Left colon (tissue), 2 donors: ENCODE measurements at regions not wholly inside any gene's neighbourhood (a gene's known extent, or its start where the extent isn't known, plus 50 kb on each side); places are given as distances from the start of the nearest gene placed in this dataset.

ENCODE experiments used
- ATAC-seq: fragments of 200-7000 bp; cut with Tn5 transposase; one replicate; pipeline ENCODE4 v1.9.1; 2020; ENCODE audit warnings: mild to moderate bottlenecking, moderate library complexity
- DNase-seq, 2 donors: peaks; one replicate each; pipeline ENCODE4 v3.0.0-alpha.2; 2020
- intact Hi-C, 2 donors: fragments of 100-400 bp; cut with DNase I in 1 of 2; cut with micrococcal nuclease in 1 of 2; formaldehyde crosslinking; loops; one replicate each; pipeline versions ENCODE4 v1.11.2 to v1.14.0; 2022; cut with DNase I, micrococcal nuclease
- donor health status: DM: no; HTN: no; CAD: no.
- donor health status: DM: yes; HTN: yes; CAD: no.

DNA sequence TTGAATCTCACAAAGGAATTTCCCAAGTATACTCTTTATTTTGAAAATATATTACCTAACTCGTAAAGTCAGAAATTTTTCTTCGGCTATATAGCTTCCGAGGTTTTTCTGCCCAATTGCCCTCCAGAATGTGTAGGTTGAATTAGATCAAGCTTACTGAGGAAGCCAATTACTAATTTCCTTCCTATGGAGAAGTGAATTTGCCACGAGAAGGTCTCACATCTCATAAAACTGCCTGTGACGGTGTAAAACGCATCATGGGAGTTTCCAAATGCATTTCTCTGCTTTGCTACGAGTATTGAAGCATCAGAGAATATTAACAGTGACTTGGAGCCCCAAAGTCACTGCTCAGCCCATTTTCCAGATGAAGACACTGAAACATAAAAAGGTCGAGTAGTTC, 262.3 kb downstream of the PTBP2 start:
- intact Hi-C loops, result no loop called here
- ATAC-seq (no peak), DNase-seq (no peak)

GRCh38 chr1:96987186-96987703, 265.7 kb downstream of the PTBP2 start:
- no peak for DNase-seq
- ATAC-seq, result no peak
- intact Hi-C loops, result no loop called here

GRCh38 chr1:96989302-96989701, 267.7 kb downstream of the PTBP2 start:
- intact Hi-C loops, result no loop called here
- no peak for ATAC-seq

DNA sequence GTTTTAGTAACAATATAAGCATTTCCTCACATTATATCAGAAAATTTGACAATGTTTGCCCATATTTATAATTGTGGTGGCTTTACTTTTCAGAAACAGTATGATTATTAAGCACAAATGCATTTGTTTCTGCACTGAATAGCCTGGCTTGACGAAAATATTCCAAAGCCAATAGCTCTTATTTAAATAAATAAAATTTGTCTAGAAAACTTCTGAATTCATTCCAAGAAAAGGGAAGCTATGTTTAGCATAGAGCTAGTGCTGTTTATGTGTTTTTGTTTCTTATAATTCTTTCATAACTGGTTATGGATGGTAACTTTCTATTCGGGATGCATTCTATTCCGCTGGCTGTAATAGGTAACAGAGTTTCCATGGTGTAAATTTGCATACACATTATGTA, 268.6 kb downstream of the PTBP2 start:
- ATAC-seq (no peak), DNase-seq (no peak)
- intact Hi-C loops, result no loop called here

More at GRCh38 chr1:96989302-96989701, 267.7 kb downstream of the PTBP2 start:
- no peak for DNase-seq

- ATAC-seq, result no peak
- no peak for DNase-seq
- intact Hi-C loops, result no loop called here
Measured at GRCh38 chr1:96991261-96991660, 269.7 kb downstream of the PTBP2 start.

GRCh38 chr1:96992871-96993270, 271.3 kb downstream of the PTBP2 start:
- no peak for ATAC-seq
- intact Hi-C loops, result no loop called here

DNA sequence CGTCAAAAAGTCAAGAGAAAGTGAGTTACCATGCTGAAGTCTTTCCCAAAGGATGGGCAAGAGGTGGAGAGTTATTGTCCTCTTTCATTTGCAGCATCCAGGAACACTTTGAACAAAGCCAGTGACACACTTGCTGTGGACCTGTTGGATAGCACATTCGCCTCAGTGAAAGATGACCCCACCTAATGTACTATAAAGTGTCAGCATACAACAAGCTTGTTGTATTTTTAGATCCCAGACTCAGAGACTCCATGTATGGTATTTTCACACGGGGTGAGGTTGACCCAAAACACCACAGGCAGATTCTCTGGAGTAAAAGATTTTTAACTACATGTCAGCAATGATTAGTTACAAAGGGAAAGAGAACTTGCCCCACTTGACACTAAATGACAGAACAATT, 273.8 kb downstream of the PTBP2 start:
- no peak for ATAC-seq
- intact Hi-C loops, result no loop called here

More at GRCh38 chr1:96992871-96993270, 271.3 kb downstream of the PTBP2 start:
- DNase-seq, result no peak

DNA sequence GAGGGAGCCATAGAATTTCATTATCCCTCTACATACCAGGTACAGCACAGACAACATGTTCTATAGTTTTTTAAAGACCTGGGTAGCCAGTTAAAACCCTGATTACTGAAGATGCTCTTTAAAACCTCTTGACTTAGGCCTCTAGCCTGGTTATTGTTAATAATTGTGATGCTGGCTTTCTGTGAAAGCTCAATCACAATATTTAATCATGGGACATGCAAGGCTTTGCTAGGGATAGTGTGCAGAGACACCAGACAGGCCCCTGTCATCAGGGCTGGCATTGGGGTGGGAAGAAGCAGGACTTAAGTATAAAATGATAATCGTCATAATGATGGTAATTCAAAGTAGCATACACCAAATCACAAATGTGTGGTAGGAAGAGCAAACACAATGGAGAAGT, 274.4 kb downstream of the PTBP2 start:
- ATAC-seq (no peak), DNase-seq (no peak)
- intact Hi-C loops, result no loop called here

More for the DNA sequence above, 273.8 kb downstream of the PTBP2 start:
- DNase-seq, result no peak

- DNase-seq, result no peak
- intact Hi-C loops, result no loop called here
Measured at GRCh38 chr1:96997717-96998116, 276.1 kb downstream of the PTBP2 start.

GRCh38 chr1:96998466-96998865, 276.9 kb downstream of the PTBP2 start:
- ATAC-seq (no peak), DNase-seq (no peak)
- intact Hi-C loops, result no loop called here

More at GRCh38 chr1:96997717-96998116, 276.1 kb downstream of the PTBP2 start:
- ATAC-seq, result no peak

DNA sequence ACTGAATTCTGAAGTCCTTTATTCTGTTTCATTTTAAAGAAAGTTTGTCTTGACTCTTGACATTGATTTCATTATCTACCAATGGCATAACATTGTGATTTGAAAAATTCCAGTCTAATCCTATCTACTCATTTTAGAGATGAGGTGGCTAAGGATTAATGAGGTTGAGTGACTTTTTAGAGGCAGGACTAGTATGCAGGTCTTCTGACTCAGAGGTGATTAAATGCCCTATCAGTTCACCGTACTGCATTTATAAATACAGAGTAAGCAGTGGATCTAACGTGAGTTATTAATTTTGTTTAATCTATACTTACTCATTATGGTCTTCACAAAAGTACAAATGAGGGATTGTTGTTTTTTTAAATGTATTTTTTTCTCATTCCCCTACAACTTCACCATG, 277.6 kb downstream of the PTBP2 start:
- ATAC-seq (no peak), DNase-seq (no peak)
- intact Hi-C loops, result no loop called here

GRCh38 chr1:97004054-97004453, 282.5 kb downstream of the PTBP2 start:
- ATAC-seq (no peak), DNase-seq (no peak)
- intact Hi-C loops, result no loop called here

GRCh38 chr1:97004743-97005142, 283.2 kb downstream of the PTBP2 start:
- DNase-seq (no peak), ATAC-seq (no peak)
- intact Hi-C loops, result no loop called here

DNA sequence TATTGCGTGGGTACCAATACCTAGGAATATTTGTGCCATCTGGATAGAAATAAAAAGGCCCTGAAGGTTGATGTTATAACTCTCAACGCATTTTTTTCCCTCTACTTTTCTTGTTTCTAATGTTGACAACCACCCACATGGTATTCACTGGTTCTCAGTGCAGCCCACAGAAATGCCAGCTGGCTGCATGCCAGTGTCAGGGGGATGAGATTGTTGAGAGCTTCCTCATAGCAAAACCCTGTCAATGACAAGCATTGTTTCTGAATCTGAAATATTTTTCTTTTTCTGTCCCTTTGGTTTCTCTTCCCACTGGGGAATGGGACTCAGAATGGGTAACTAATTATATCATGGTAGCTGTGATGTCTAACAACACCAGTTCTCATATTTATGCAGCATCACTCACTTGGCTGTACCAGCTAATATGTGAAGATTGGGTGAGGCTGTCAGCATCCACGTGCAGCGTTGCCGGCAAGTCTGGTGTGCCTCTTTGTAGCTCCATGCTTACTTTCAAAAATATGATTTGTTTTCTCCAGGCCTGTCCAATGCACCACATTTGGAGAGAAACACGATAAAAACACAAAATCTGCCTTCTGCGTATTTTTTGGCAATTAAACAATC, 284.6 kb downstream of the PTBP2 start:
- no peak for DNase-seq
- ATAC-seq, result no peak

DNA sequence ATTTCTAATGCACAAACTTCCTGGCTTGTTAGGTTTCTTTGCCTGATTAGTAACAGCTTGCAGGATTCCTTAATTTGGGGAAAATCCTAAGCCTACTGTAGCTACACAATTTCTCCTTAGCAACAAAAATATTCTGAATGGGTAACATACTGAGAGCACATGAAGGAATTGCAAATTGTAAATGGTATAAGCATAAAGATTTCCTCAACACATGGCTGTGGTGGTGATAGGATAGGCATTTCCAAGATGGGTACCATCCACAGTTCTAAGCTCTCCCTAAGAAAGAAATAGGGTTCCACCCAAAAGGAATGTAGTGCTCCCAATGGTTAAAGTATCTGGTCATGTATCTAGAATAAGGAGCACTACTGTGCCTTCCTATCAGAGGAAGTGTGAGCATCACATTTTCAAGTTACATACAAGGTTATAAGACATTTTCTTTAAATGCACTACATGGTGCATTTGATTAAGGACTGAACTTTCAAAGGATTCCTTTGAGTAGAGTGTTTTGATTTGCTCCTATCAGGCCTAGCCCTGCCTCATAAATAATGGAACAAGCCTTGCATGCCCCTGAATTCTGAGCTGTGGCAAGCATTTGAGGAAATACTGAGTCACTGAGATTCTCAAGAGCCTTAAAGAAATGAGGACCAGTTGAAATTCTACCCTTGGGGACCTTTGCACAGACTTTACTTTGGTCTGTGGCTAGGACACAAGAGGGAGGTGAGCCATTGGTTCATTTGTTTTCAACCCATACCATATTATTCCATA, 286.4 kb downstream of the PTBP2 start:
- DNase-seq, result no peak
- intact Hi-C loops, result no loop called here
- ATAC-seq, result no peak

More for the DNA sequence above, 284.6 kb downstream of the PTBP2 start:
- intact Hi-C loops, result no loop called here

GRCh38 chr1:97010566-97011264, 289.1 kb downstream of the PTBP2 start:
- no peak for ATAC-seq
- intact Hi-C loops, result no loop called here
- no peak for DNase-seq

DNA sequence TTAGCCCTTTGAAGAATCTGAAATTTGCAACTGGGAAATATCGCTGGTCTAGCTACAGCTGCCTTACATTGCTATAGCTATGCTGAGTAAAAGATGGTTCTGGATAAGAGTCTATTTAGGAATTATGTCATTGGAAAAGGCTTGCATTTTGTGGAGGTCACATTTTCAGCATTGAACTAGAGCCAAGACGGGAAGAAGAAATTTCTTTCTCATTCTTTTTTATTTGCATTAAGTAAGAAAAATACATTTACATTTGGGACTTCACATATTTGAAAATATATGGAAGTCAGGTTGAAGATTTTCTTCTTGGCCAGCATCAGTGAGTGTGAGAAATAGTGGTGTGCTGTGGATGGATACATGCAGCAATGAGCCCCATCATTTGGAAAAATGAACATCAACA, 291.6 kb downstream of the PTBP2 start:
- no peak for ATAC-seq
- no peak for DNase-seq
- intact Hi-C loops, result no loop called here

DNA sequence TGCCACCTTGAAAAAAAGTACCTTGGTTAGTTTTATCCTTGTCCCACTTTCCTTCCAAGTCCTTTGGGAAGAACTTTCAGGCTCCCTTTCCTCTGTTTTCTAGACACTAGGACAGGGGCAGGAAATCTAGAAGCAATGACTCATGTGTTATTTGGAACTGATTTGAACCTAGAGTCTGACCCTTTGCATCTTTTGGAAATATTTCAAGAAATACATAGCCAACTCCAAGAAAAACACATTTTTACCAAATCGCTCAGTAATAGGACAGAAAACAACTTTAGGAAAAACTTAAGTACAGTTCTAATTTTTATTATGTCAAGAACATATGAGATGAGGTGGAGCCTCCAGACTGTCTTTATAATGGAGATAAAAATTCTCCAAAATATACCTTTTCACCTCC, 292.4 kb downstream of the PTBP2 start:
- DNase-seq (no peak), ATAC-seq (no peak)
- intact Hi-C loops, result no loop called here

- ATAC-seq (no peak), DNase-seq (no peak)
- intact Hi-C loops, result no loop called here
Measured at GRCh38 chr1:97014426-97014825, 292.8 kb downstream of the PTBP2 start.

DNA sequence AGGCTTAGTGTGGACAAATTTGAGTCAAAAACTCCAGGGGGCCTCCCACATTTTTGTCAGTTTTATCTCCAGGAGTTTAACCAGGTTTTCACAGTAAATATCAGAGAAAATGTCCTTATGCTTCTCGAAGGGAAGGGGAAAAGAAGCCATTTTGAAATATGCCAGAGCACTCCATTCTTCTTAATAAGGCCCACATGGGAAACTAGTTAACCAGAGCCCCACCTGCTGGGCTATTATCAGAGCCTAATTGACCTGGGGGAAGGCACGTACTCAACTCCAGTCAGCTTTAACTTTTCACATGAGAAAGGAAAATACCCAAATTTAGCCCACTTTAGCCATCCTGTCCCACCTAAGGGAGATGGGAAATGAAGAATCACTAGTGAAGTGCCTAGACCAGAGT, 296.3 kb downstream of the PTBP2 start:
- DNase-seq (no peak), ATAC-seq (no peak)
- intact Hi-C loops, result no loop called here
